WTC11 (cell line): ENCODE measurements at regions not wholly inside any gene's neighbourhood (a gene's known extent, or its start where the extent isn't known, plus 50 kb on each side); places are given as distances from the start of the nearest gene placed in this dataset.

Source experiments
- CTCF ChIP-seq: fragments of 200-600 bp; IDR thresholded peaks from 2 replicates; pipeline ENCODE4 v1.8.0; 2022; ENCODE audit warnings: antibody characterized with exemption
- JUN ChIP-seq: sonication (generic); formaldehyde crosslinking; IDR thresholded peaks from 2 replicates; pipeline ENCODE4 v1.8.0; 2023; ENCODE audit warnings: mild to moderate bottlenecking, missing genetic modification reagents

DNA sequence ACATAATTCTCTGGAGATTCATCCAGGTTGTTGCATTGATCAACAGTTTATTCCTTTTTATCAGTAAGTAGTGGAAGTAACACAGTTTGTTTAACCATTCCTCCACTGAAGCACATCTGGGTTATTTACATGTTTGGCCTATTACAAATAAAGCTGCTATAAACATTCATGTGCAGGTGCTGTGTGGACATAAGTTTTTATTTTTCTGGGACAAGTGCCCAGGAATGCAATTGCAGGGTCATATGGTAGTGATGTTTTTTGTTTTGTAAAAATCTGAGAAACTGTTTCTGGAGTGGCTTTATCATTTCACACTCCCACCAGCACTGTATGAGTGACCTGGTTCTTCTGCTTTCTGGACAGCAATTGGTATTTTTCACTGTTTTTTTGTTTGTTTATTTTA, 505.4 kb downstream of the CCER1 start:
- no peak for TF ChIP-seq JUN (CRISPR knock-in tag)
- no peak for TF ChIP-seq CTCF
